SU-DHL-6 (cell line): ENCODE measurements at regions not wholly inside any gene's neighbourhood (a gene's known extent, or its start where the extent isn't known, plus 50 kb on each side); places are given as distances from the start of the nearest gene placed in this dataset.

Source experiments
- H2AFZ ChIP-seq: fragments of 200-600 bp; sonication (generic); 2 replicates; pipeline ENCODE4 v1.6.1; 2014; ENCODE audit warnings: low read depth, mild to moderate bottlenecking, moderate library complexity, mixed read lengths, antibody characterized with exemption, low read length; ENCODE audit not compliant: severe bottlenecking
- H3F3A ChIP-seq: fragments of 200-600 bp; shearing (Covaris generic); 2 replicates; pipeline ENCODE4 v1.6.0; 2016; ENCODE audit warnings: antibody characterized with exemption, mild to moderate bottlenecking; ENCODE audit not compliant: insufficient read depth
- H3K27ac ChIP-seq: fragments of 200-600 bp; sonication (generic); 2 replicates; pipeline ENCODE4 v1.5.1; 2016; ENCODE audit warnings: low read depth, mild to moderate bottlenecking, low read length, moderate library complexity, mixed read lengths
- H3K27me3 ChIP-seq: fragments of 200-600 bp; sonication (generic), shearing (Covaris generic); 2 replicates; pipeline ENCODE4 v1.6.0; 2014; ENCODE audit warnings: mild to moderate bottlenecking, low read length
- H3K36me3 ChIP-seq: fragments of 200-600 bp; sonication (generic); 2 replicates; pipeline ENCODE4 v1.6.1; 2014; ENCODE audit warnings: mild to moderate bottlenecking, low read length, mixed read lengths
- H3K4me2 ChIP-seq: fragments of 300-600, 200-600 bp; shearing (Covaris generic), sonication (generic); 2 replicates; pipeline ENCODE4 v1.6.0; 2014; ENCODE audit warnings: low read length, low read depth, mild to moderate bottlenecking; ENCODE audit not compliant: poor library complexity, severe bottlenecking
- H3K4me3 ChIP-seq: fragments of 200-600 bp; sonication (generic); 2 replicates; pipeline ENCODE4 v1.5.1; 2014; ENCODE audit warnings: antibody characterized with exemption, low read length, mild to moderate bottlenecking, mixed read lengths; ENCODE audit not compliant: insufficient read depth, poor library complexity, severe bottlenecking
- H3K79me2 ChIP-seq: fragments of 200-600 bp; sonication (generic); 2 replicates; pipeline ENCODE4 v1.6.1; 2014; ENCODE audit warnings: mild to moderate bottlenecking, low read length, moderate library complexity; ENCODE audit not compliant: insufficient read depth
- H3K9ac ChIP-seq: fragments of 200-600 bp; sonication (generic); 2 replicates; pipeline ENCODE4 v1.7.0; 2014; ENCODE audit warnings: mild to moderate bottlenecking, low read length
- H3K9me2 ChIP-seq: fragments of 200-600 bp; sonication (generic); replicated peaks from 2 replicates; pipeline ENCODE4 v1.6.1; 2014; ENCODE audit warnings: low read length; ENCODE audit not compliant: insufficient read depth
- H3K9me3 ChIP-seq: fragments of 200-600 bp; sonication (generic); 2 replicates; pipeline ENCODE4 v1.6.1; 2014; ENCODE audit warnings: low read length, mixed read lengths; ENCODE audit not compliant: insufficient read depth
- H4K20me1 ChIP-seq: fragments of 200-600 bp; sonication (generic); 2 replicates; pipeline ENCODE4 v1.6.1; 2014; ENCODE audit warnings: low read depth, mild to moderate bottlenecking, antibody characterized with exemption, low read length, moderate library complexity, mixed read lengths
- EZH2phosphoT487 ChIP-seq: fragments of 200-600 bp; sonication (generic), shearing (Covaris generic); conservative IDR thresholded peaks from 2 replicates; pipeline ENCODE4 v1.6.1; 2018; ENCODE audit warnings: mild to moderate bottlenecking, antibody characterized with exemption, low read length, moderate library complexity, mixed read lengths
- TF ChIP-seq, protein P1 (sequence below): fragments of 200-600 bp; sonication (generic); IDR thresholded peaks from one replicate; pipeline ENCODE4 v1.5.1; 2017; ENCODE audit warnings: antibody characterized with exemption, mild to moderate bottlenecking, low read length, moderate library complexity; ENCODE audit not compliant: insufficient read depth, poor library complexity, severe bottlenecking

DNA sequence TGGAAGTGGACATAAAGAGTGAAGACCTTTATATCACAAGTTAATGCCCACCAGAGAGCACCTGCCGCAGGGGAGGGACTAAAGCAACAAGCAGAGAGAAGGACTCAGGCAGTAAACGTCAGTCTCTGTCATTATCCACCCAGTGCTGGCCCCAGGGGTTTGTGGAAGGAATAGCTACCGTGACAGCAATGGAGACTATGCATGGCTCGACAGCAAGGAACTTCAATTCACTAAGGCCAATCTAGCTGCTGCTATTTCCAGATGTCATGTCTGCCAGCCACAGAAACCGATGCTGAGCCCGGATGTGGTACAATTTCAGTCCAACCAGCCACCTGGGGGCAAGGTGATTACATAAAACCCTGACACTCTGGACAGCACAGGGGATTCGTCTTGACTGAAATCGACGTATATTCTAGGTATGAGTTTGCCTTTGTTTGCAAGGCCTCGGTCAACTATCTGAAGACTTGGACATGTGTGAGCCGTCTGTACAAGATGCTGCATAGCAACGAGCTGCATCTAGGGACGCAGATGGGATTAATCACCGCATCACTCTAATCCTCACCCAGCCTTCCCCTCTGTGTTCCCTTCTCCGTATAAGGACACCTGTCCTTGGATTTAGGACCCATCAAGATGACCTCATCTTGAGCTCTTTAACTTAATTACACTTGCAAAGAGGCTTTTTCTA, 154.1 kb upstream of the SH3BP4 start:
- no peak overlapping the region for H3K9ac ChIP-seq
- H3K4me3 ChIP-seq = no peak overlapping the region
- H3K79me2 ChIP-seq = no peaks in the 10 kb centered on the region
- H2AFZ ChIP-seq = no peak overlapping the region
- H3K4me2 ChIP-seq = no peak overlapping the region
- no peaks in the 10 kb centered on the region for H3F3A ChIP-seq
- no peaks in the 10 kb centered on the region for H3K27me3 ChIP-seq
- H3K27ac ChIP-seq = no peak overlapping the region
- no peaks in the 10 kb centered on the region for H3K9me3 ChIP-seq
- no peaks in the 10 kb centered on the region for H4K20me1 ChIP-seq
- no peaks in the 10 kb centered on the region for H3K36me3 ChIP-seq
- no peaks in the 10 kb centered on the region for H3K9me2 ChIP-seq
- no peak for TF ChIP-seq EZH2phosphoT487
- TF ChIP-seq, protein P1, sequence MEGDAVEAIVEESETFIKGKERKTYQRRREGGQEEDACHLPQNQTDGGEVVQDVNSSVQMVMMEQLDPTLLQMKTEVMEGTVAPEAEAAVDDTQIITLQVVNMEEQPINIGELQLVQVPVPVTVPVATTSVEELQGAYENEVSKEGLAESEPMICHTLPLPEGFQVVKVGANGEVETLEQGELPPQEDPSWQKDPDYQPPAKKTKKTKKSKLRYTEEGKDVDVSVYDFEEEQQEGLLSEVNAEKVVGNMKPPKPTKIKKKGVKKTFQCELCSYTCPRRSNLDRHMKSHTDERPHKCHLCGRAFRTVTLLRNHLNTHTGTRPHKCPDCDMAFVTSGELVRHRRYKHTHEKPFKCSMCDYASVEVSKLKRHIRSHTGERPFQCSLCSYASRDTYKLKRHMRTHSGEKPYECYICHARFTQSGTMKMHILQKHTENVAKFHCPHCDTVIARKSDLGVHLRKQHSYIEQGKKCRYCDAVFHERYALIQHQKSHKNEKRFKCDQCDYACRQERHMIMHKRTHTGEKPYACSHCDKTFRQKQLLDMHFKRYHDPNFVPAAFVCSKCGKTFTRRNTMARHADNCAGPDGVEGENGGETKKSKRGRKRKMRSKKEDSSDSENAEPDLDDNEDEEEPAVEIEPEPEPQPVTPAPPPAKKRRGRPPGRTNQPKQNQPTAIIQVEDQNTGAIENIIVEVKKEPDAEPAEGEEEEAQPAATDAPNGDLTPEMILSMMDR = no peak

DNA sequence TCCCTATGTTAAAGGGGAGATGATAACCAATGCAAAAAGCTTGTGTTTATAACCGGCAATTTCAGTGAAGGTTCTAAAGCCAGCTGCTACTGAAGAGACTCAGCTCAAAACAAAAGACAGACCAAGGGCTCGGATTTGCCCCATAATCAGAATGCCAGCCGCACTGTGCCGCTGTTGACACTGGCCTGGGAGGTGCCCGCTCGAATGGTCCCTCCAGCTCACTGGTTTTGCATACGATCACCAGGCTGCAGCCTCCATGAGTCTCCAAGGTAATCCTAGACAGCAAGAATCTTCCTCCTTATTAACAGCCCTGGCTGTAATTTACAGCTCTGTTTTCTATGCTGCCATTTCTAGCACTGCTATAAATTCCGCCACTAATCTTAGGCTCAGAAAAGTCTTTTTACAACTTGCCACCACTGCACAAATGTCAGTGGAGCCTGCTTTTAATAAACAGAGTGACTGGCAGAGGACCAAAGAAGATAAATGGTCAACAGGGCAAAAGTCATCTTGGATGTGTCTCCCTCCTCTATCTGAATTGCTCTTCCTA, 155.7 kb upstream of the SH3BP4 start:
- H2AFZ ChIP-seq = no peak overlapping the region
- no peaks in the 10 kb centered on the region for H3K79me2 ChIP-seq
- H4K20me1 ChIP-seq = no peaks in the 10 kb centered on the region
- no peak for TF ChIP-seq EZH2phosphoT487
- TF ChIP-seq, protein P1 = no peak
- H3K9me3 ChIP-seq = no peaks in the 10 kb centered on the region
- H3K36me3 ChIP-seq = no peaks in the 10 kb centered on the region
- no peaks in the 10 kb centered on the region for H3K27me3 ChIP-seq
- no peaks in the 10 kb centered on the region for H3K9me2 ChIP-seq
- H3K4me3 ChIP-seq = no peak overlapping the region
- H3K27ac ChIP-seq = no peak overlapping the region
- no peak overlapping the region for H3K4me2 ChIP-seq
- H3K9ac ChIP-seq = no peak overlapping the region
- H3F3A ChIP-seq = no peaks in the 10 kb centered on the region

DNA sequence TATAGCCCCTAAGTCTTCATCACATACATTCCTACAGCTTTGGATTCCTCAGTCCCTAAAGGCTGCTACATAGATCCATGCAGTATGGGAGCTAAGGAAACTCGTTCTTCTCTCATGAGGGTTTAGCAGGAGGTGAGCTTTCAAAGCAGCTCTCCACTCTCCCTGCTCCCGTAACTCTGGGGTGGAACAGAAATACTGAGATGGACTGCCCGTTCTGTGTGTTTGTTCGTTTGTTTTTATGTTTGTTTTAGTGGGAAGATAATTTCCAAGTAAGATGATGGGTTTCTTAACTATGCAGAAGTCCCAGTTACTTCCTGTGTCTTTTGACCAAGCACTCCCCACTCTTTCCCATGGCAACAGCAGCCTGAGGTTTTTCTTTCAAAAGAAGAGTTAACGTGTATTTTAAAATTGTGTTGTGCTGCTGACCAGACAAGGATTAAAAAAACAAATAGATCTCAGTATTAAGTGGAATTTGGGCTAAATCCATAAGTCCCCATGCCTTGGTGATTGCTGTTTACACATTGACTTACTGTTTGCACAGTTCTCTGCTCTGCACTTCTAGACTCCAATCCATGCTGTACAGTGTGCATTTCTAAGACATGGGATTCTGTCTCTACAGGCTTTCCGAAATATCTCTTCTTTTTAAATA, 156.4 kb upstream of the SH3BP4 start:
- H3K9ac ChIP-seq = no peak overlapping the region
- no peak overlapping the region for H3K4me2 ChIP-seq
- no peaks in the 10 kb centered on the region for H3K9me2 ChIP-seq
- H3K79me2 ChIP-seq = no peaks in the 10 kb centered on the region
- H3K27ac ChIP-seq = no peak overlapping the region
- TF ChIP-seq, protein P1 = no peak
- TF ChIP-seq EZH2phosphoT487 = no peak
- H3K36me3 ChIP-seq = no peaks in the 10 kb centered on the region
- H4K20me1 ChIP-seq = no peaks in the 10 kb centered on the region
- H3K27me3 ChIP-seq = no peaks in the 10 kb centered on the region
- H3F3A ChIP-seq = no peaks in the 10 kb centered on the region
- H3K9me3 ChIP-seq = no peaks in the 10 kb centered on the region
- no peak overlapping the region for H2AFZ ChIP-seq
- H3K4me3 ChIP-seq = no peak overlapping the region
